Neural cell (in vitro differentiated cells): ENCODE measurements at regions not wholly inside any gene's neighbourhood (a gene's known extent, or its start where the extent isn't known, plus 50 kb on each side); places are given as distances from the start of the nearest gene placed in this dataset.

Experiments used
- CTCF ChIP-seq: fragments of 450-650 bp; IDR thresholded peaks from 2 replicates; pipeline ENCODE4 v1.5.1; 2014; ENCODE audit warnings: antibody characterized with exemption, mild to moderate bottlenecking, moderate library complexity; ENCODE audit not compliant: poor library complexity, severe bottlenecking
- EP300 ChIP-seq: fragments of 450-650 bp; conservative IDR thresholded peaks from 2 replicates; pipeline ENCODE4 v1.6.1; 2014; ENCODE audit warnings: antibody characterized with exemption, mild to moderate bottlenecking, moderate library complexity; ENCODE audit not compliant: poor library complexity, severe bottlenecking
- EZH2 ChIP-seq: fragments of 200-600, 300-800 bp; shearing (Covaris generic), sonication (generic); IDR thresholded peaks from 2 replicates; pipeline ENCODE4 v1.6.1; 2014; ENCODE audit warnings: antibody characterized with exemption, low read length, borderline replicate concordance, mild to moderate bottlenecking; ENCODE audit not compliant: insufficient read depth, poor library complexity, severe bottlenecking
- POLR2AphosphoS5 ChIP-seq: IDR thresholded peaks from 2 replicates; pipeline ENCODE4 v1.6.1; 2012
- REST ChIP-seq: IDR thresholded peaks from 2 replicates; pipeline ENCODE4 v1.6.1; 2012; ENCODE audit warnings: borderline replicate concordance
- SMC3 ChIP-seq: fragments of 450-650 bp; conservative IDR thresholded peaks from 2 replicates; pipeline ENCODE4 v1.6.1; 2014; ENCODE audit warnings: antibody characterized with exemption, mild to moderate bottlenecking, moderate library complexity; ENCODE audit not compliant: poor library complexity
- TAF1 ChIP-seq: IDR thresholded peaks from 2 replicates; pipeline ENCODE4 v1.6.1; 2012; ENCODE audit warnings: low read depth

GRCh38 chr5:116387738-116388137 is 186.9 kb downstream of the SEMA6A start:
- TF ChIP-seq REST (no peak), CTCF (no peak), POLR2AphosphoS5 (no peak), TAF1 (no peak), EZH2 (no peak), EP300 (no peak), SMC3 (no peak)
